B cell (primary cell): ENCODE measurements at regions not wholly inside any gene's neighbourhood (a gene's known extent, or its start where the extent isn't known, plus 50 kb on each side); places are given as distances from the start of the nearest gene placed in this dataset.
"Not testable (repeated sequence)": the region's sequence is repeated elsewhere in the genome, so short reads cannot be mapped to it uniquely, and the experiment has no call there.

ENCODE experiments used
- ATAC-seq: fragments of 200-7000 bp; cut with Tn5 transposase; one replicate; pipeline ENCODE4 v1.10.0; 2021; ENCODE audit warnings: low read depth, mild to moderate bottlenecking, moderate number of reproducible peaks, moderate library complexity
- CTCF ChIA-PET: fragments of 350-600 bp; sonication (Branson Sonifier 250); formaldehyde crosslinking; loops from one replicate; lab custom pipeline; 2021; ENCODE audit warnings: antibody characterized with exemption, inconsistent platforms; lab: Charles Lee
- POLR2A ChIA-PET: fragments of 350-600 bp; sonication (Branson Sonifier 250); formaldehyde crosslinking; loops from one replicate; lab custom pipeline; 2021; ENCODE audit warnings: antibody characterized with exemption; lab: Charles Lee
- DNase-seq: peaks from one replicate; pipeline ENCODE4 v3.0.0; 2013
- H2AFZ ChIP-seq: 2 replicates; pipeline ENCODE4 v1.6.1; 2012; ENCODE audit warnings: mild to moderate bottlenecking, low read depth, low read length; ENCODE audit not compliant: insufficient read depth, poor library complexity, severe bottlenecking
- H3K27ac ChIP-seq, 2 donors: 1 replicate in 1 of 2; 2 replicates in 1 of 2; pipeline ENCODE4 v1.5.1; 2012 to 2013; ENCODE audit warnings: low read length in 2 of 2, mild to moderate bottlenecking in 2 of 2, moderate library complexity in 1 of 2
- H3K27me3 ChIP-seq, 4 experiments: fragments of 200-600 bp in 1 of 4; sonication (generic) in 1 of 4; replicated peaks in 1 of 4; 1 replicate in 2 of 4; 2 replicates in 2 of 4; pipeline versions ENCODE4 v1.6.1 to v1.7.0; 2013 to 2016; ENCODE audit warnings: low read length in 3 of 4, mild to moderate bottlenecking in 2 of 4, mixed read lengths in 1 of 4, moderate library complexity in 1 of 4; ENCODE audit not compliant: insufficient read depth in 4 of 4, control insufficient read depth in 3 of 4; ENCODE audit errors: control extremely low read depth in 1 of 4
- H3K36me3 ChIP-seq, 2 experiments: replicated peaks in 1 of 2; 1 replicate in 1 of 2; 2 replicates in 1 of 2; pipeline versions ENCODE4 v1.6.1 to v1.7.1; 2013; ENCODE audit warnings: low read length in 1 of 2; ENCODE audit not compliant: insufficient read depth in 2 of 2, control insufficient read depth in 1 of 2; ENCODE audit errors: control extremely low read depth in 1 of 2, extremely low read depth in 1 of 2
- H3K4me1 ChIP-seq, 2 donors: fragments of 200-600 bp in 1 of 2; sonication (generic) in 1 of 2; 1 replicate in 1 of 2; 2 replicates in 1 of 2; pipeline versions ENCODE4 v1.5.1 to v1.6.1; 2013 to 2017; ENCODE audit warnings: low read length in 2 of 2; ENCODE audit not compliant: control insufficient read depth in 2 of 2, insufficient read depth in 2 of 2
- H3K4me2 ChIP-seq: replicated peaks from 2 replicates; pipeline ENCODE3; 2012; ENCODE audit warnings: mild to moderate bottlenecking, low read depth, low read length; ENCODE audit not compliant: poor library complexity, severe bottlenecking
- H3K4me3 ChIP-seq, 5 experiments: fragments of 200-600 bp in 1 of 5; sonication (generic) in 1 of 5; 1 replicate in 3 of 5; 2 replicates in 2 of 5; pipeline versions ENCODE4 v1.5.1 to v1.7.0; 2011 to 2016; ENCODE audit warnings: low read length in 4 of 5, mild to moderate bottlenecking in 4 of 5, low read depth in 2 of 5, control low read depth in 1 of 5, moderate library complexity in 1 of 5; ENCODE audit not compliant: insufficient read depth in 1 of 5; ENCODE audit errors: control extremely low read depth in 1 of 5, extremely low read depth in 1 of 5
- H3K79me2 ChIP-seq: fragments of 200-600 bp; sonication (generic); one replicate; pipeline ENCODE4 v1.6.0; 2016; ENCODE audit warnings: low read length; ENCODE audit not compliant: control insufficient read depth, insufficient read depth
- H3K9ac ChIP-seq: fragments of 200-600 bp; sonication (generic); 2 replicates; pipeline ENCODE4 v1.6.1; 2017; ENCODE audit warnings: mild to moderate bottlenecking, low read length, moderate library complexity
- H3K9me3 ChIP-seq, 3 donors: one replicate each; pipeline versions ENCODE4 v1.6.1 to v1.7.1; 2013; ENCODE audit warnings: low read length in 2 of 3; ENCODE audit not compliant: control insufficient read depth in 2 of 3, insufficient read depth in 1 of 3; ENCODE audit errors: control extremely low read depth in 1 of 3
- H4K20me1 ChIP-seq: 2 replicates; pipeline ENCODE4 v1.6.0; 2012; ENCODE audit warnings: mild to moderate bottlenecking, low read length; ENCODE audit not compliant: insufficient read depth, control insufficient read depth, poor library complexity, severe bottlenecking
- H3K27ac Mint-ChIP-seq: one replicate; pipeline ENCODE4 v1.8.0; 2021; ENCODE audit warnings: mixed read lengths
- H3K27me3 Mint-ChIP-seq: one replicate; pipeline ENCODE4 v1.8.0; 2021; ENCODE audit warnings: mixed read lengths
- H3K4me1 Mint-ChIP-seq: one replicate; pipeline ENCODE4 v1.8.0; 2021; ENCODE audit warnings: mixed read lengths
- H3K4me3 Mint-ChIP-seq: one replicate; pipeline ENCODE4 v1.8.0; 2021; ENCODE audit warnings: mixed read lengths
- H3K9me3 Mint-ChIP-seq: one replicate; pipeline ENCODE4 v1.8.0; 2022; ENCODE audit warnings: mixed read lengths; ENCODE audit not compliant: insufficient read depth
- CTCF ChIP-seq: fragments of 200-600 bp; IDR thresholded peaks from one replicate; pipeline ENCODE4 v1.8.0; 2022; ENCODE audit warnings: antibody characterized with exemption, mild to moderate bottlenecking
- EZH2 ChIP-seq: IDR thresholded peaks from 2 replicates; pipeline ENCODE4 v1.6.1; 2012; ENCODE audit warnings: borderline replicate concordance, low read depth, mild to moderate bottlenecking, moderate library complexity, low read length; ENCODE audit not compliant: insufficient read depth, poor library complexity, severe bottlenecking
- WGBS: methylation state at CpG from one replicate; pipeline ENCODE4 v1.1.5; 2013; ENCODE audit warnings: missing lambda C conversion rate; ENCODE audit not compliant: insufficient coverage; 5-methylcytosine and 5-hydroxymethylcytosine counted together
- intact Hi-C: fragments of 100-400 bp; cut with micrococcal nuclease; formaldehyde crosslinking; loops from one replicate; pipeline ENCODE4 v1.10.0; 2022

GRCh38 chr2:43066541-43067253, 159.7 kb downstream of the ZFP36L2 start:
- H3K4me1 ChIP-seq, H3K36me3 ChIP-seq, H3K27me3 Mint-ChIP-seq, DNase-seq, H3K9ac ChIP-seq, H3K9me3 Mint-ChIP-seq, CTCF ChIA-PET, H3K4me2 ChIP-seq, H3K4me3 Mint-ChIP-seq, H3K27ac Mint-ChIP-seq, H2AFZ ChIP-seq, H3K79me2 ChIP-seq, H3K4me3 ChIP-seq, intact Hi-C loops, H3K27ac ChIP-seq, H3K9me3 ChIP-seq, H3K4me1 Mint-ChIP-seq, ATAC-seq, H4K20me1 ChIP-seq, H3K27me3 ChIP-seq: not testable (repeated sequence)
- WGBS = 91% methylated on average over 17 of the region's 20 CpGs
- POLR2A ChIA-PET = interaction anchor here (0.7 kb wide), 1 partner anchor 25 kb away, joined by 5 read pairs; no protein-coding TSS in a partner anchor

GRCh38 chr2:43065871-43066270, 160.5 kb downstream of the ZFP36L2 start:
- ChIA-PET POLR2A (no interaction called here), CTCF (no interaction called here)
- Histone ChIP-seq H3K9me3 (peaks cover 4 to 5% (median 5%) of the 10 kb centered on the region in 3 donors), H3K4me1 (no peaks in the 10 kb centered on the region), H3K9ac (no peak overlapping the region), H3K27me3 (no peaks in the 10 kb centered on the region), H3K4me3 (no peak overlapping the region), H3K4me2 (no peak overlapping the region), H3K79me2 (no peaks in the 10 kb centered on the region), H3K36me3 (no peaks in the 10 kb centered on the region), H3K27ac (no peak overlapping the region), H2AFZ (no peak overlapping the region), H4K20me1 (no peaks in the 10 kb centered on the region)
- no peak overlapping the region for H3K27ac Mint-ChIP-seq
- no peaks in the 10 kb centered on the region for H3K4me1 Mint-ChIP-seq
- WGBS = 77% methylated on average over 6 of the region's 10 CpGs
- TF ChIP-seq CTCF (no peak), EZH2 (no peak)
- no peak overlapping the region for H3K4me3 Mint-ChIP-seq
- peaks cover 8% of the 10 kb centered on the region for H3K9me3 Mint-ChIP-seq
- intact Hi-C loops = no loop called here
- DNase-seq (no peak), ATAC-seq (no peak)
- H3K27me3 Mint-ChIP-seq = no peaks in the 10 kb centered on the region
